ENCODE measurements at regions not wholly inside any gene's neighbourhood (a gene's known extent, or its start where the extent isn't known, plus 50 kb on each side); places are given as distances from the start of the nearest gene placed in this dataset.

DNA sequence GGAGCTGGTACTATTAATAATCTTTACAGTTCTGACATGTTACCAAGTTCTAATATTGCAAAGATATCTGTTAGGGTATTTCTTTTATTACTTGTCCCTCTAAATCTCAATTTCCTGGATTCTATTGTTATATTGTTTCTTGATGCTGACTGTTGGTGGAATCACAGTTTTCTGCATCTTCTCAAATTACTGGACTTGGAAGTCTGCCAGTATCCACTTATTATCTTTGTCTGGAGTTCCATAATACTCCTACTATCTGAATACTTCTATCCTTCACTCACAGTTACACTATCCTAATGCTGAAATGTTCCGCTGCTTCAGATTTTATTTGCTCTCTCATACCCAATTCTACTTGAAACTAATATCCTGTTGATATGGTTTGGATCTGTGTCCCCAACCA is 1985.7 kb upstream of the PRR20A start:
- TF ChIP-seq CTCF (IDR thresholded peaks at IDR 0.05; ENCODE audit: low read depth, low read length, poor library complexity, severe bottlenecking) (no peak), EZH2phosphoT487 (IDR thresholded peaks at IDR 0.05; ENCODE audit: borderline replicate concordance, low read length) (no peak)
